Panc1 (cell line): ENCODE measurements at regions not wholly inside any gene's neighbourhood (a gene's known extent, or its start where the extent isn't known, plus 50 kb on each side); places are given as distances from the start of the nearest gene placed in this dataset.

Source experiments
- ATAC-seq: fragments of 200-7000 bp; cut with Tn5 transposase; 2 replicates; pipeline ENCODE4 v1.9.1; 2020; ENCODE audit warnings: mild to moderate bottlenecking, moderate library complexity
- BruUV-seq: library from RNA; stranded (reverse); fragments of 400-500 nt; replicated peaks from 2 replicates; lab custom pipeline; 2021; lab: Mats Ljungman, UMichigan
- CTCF ChIA-PET: fragments of 300-600 bp; sonication (Branson Sonifier 250); formaldehyde crosslinking; loops from one replicate; lab custom pipeline; 2022; ENCODE audit warnings: antibody characterized with exemption; lab: Charles Lee
- POLR2A ChIA-PET: fragments of 300-600 bp; sonication (Branson Sonifier 250); formaldehyde crosslinking; loops from one replicate; lab custom pipeline; 2022; ENCODE audit warnings: antibody characterized with exemption; lab: Charles Lee
- DNase-seq: peaks from one replicate; pipeline ENCODE4 v3.0.0-alpha.2; 2010; ENCODE audit warnings: low read depth, low spot score
- H3K27ac ChIP-seq: 2 replicates; pipeline ENCODE4 v1.5.1; 2011; ENCODE audit warnings: mild to moderate bottlenecking, low read length, inconsistent platforms
- H3K27me3 ChIP-seq: fragments of 200-500 bp; sonication (Bioruptor generic); 2 replicates; pipeline ENCODE4 v1.6.0; 2014; ENCODE audit warnings: low read length, inconsistent platforms; ENCODE audit not compliant: control insufficient read depth, insufficient read depth
- H3K36me3 ChIP-seq: fragments of 200-500 bp; sonication (Bioruptor generic); 2 replicates; pipeline ENCODE4 v1.5.1; 2014; ENCODE audit warnings: inconsistent platforms, mild to moderate bottlenecking, low read length, moderate library complexity; ENCODE audit not compliant: control insufficient read depth, insufficient read depth
- H3K4me1 ChIP-seq: 2 replicates; pipeline ENCODE4 v1.5.1; 2011; ENCODE audit warnings: inconsistent platforms, mild to moderate bottlenecking, low read length, moderate library complexity; ENCODE audit not compliant: control insufficient read depth, insufficient read depth
- H3K4me3 ChIP-seq, 2 experiments: 2 replicates each; pipeline ENCODE4 v1.5.1; 2011 to 2012; ENCODE audit warnings: low read depth in 2 of 2, low read length in 2 of 2, mild to moderate bottlenecking in 2 of 2, inconsistent platforms in 1 of 2, moderate library complexity in 1 of 2
- H3K9me3 ChIP-seq: fragments of 200-500 bp; sonication (Bioruptor generic); 2 replicates; pipeline ENCODE4 v1.5.1; 2014; ENCODE audit warnings: low read depth, mild to moderate bottlenecking, inconsistent platforms, low read length, moderate library complexity; ENCODE audit not compliant: control insufficient read depth, insufficient read depth
- CTCF ChIP-seq: fragments of 450-650 bp; IDR thresholded peaks from 2 replicates; pipeline ENCODE4 v1.5.1; 2017; ENCODE audit warnings: mild to moderate bottlenecking
- POLR2AphosphoS5 ChIP-seq: IDR thresholded peaks from 2 replicates; pipeline ENCODE4 v1.6.1; 2012; ENCODE audit warnings: mild to moderate bottlenecking, low read depth, low read length, moderate library complexity
- REST ChIP-seq, 2 experiments: IDR thresholded peaks; 2 replicates each; pipeline ENCODE4 v1.6.1; 2011 to 2012; ENCODE audit warnings: low read depth in 2 of 2, control low read depth in 1 of 2, low read length in 1 of 2, mild to moderate bottlenecking in 1 of 2, moderate library complexity in 1 of 2; ENCODE audit not compliant: insufficient read depth in 1 of 2
- SIN3A ChIP-seq: IDR thresholded peaks from 2 replicates; pipeline ENCODE4 v1.6.1; 2012; ENCODE audit warnings: low read depth, mild to moderate bottlenecking, low read length, moderate library complexity, borderline replicate concordance; ENCODE audit not compliant: insufficient read depth
- TCF7L2 ChIP-seq: IDR thresholded peaks from 2 replicates; pipeline ENCODE4 v1.6.1; 2011; ENCODE audit warnings: mild to moderate bottlenecking, low read depth, low read length, inconsistent platforms
- in situ Hi-C: cut with HindIII; loops from 2 replicates; pipeline ENCODE4 v1.10.0; 2016; ENCODE audit warnings: low sequenced_read_pairs, low pct_unique_long_range_greater_than_20kb
- intact Hi-C: fragments of 100-400 bp; cut with micrococcal nuclease; formaldehyde crosslinking; loops from one replicate; pipeline ENCODE4 v1.10.0; 2022; ENCODE audit not compliant: unreplicated experiment

GRCh38 chr2:191760655-191761262, 82.8 kb downstream of the NABP1 start:
- H3K4me3 ChIP-seq: no peak overlapping the region
- intact Hi-C loops: no loop called here
- ATAC-seq (no peak), DNase-seq (no peak)
- H3K27ac ChIP-seq: no peak overlapping the region
- no peaks in the 10 kb centered on the region for H3K27me3 ChIP-seq
- ChIA-PET POLR2A (no interaction called here), CTCF (no interaction called here)
- in situ Hi-C loops: no loop called here
- no peaks in the 10 kb centered on the region for H3K36me3 ChIP-seq
- H3K9me3 ChIP-seq: no peaks in the 10 kb centered on the region
- H3K4me1 ChIP-seq: peaks cover 5% of the 10 kb centered on the region; the same call in 1 of the 2 replicates
- TF ChIP-seq POLR2AphosphoS5: no peak
- no peak for TF ChIP-seq CTCF
- TF ChIP-seq REST (IDR thresholded peaks at IDR 0.05; ENCODE audit: insufficient read depth in 1 of 2, low read depth in 2 of 2, low read length in 1 of 2): no peak
- TF ChIP-seq SIN3A: no peak
- no peak for TF ChIP-seq TCF7L2
- BruUV-seq: no TSS peak

GRCh38 chr2:191773136-191773535, 73.8 kb downstream of the CAVIN2 start:
- H3K9me3 ChIP-seq: no peaks in the 10 kb centered on the region
- no peak overlapping the region for H3K4me3 ChIP-seq
- POLR2A ChIA-PET: no interaction called here
- no peaks in the 10 kb centered on the region for H3K4me1 ChIP-seq
- in situ Hi-C loops: no loop called here
- no TSS peak for BruUV-seq
- H3K27ac ChIP-seq: no peak overlapping the region
- H3K36me3 ChIP-seq: no peaks in the 10 kb centered on the region
- intact Hi-C loops: no loop called here
- ATAC-seq (no peak), DNase-seq (no peak)
- no peaks in the 10 kb centered on the region for H3K27me3 ChIP-seq
- TF ChIP-seq TCF7L2: no peak
- no peak for TF ChIP-seq REST (IDR thresholded peaks at IDR 0.05; ENCODE audit: insufficient read depth in 1 of 2, low read depth in 2 of 2, low read length in 1 of 2)
- no peak for TF ChIP-seq SIN3A
- no peak for TF ChIP-seq CTCF
- TF ChIP-seq POLR2AphosphoS5: no peak
- CTCF ChIA-PET: no interaction called here
